ENCODE measurements at regions not wholly inside any gene's neighbourhood (a gene's known extent, or its start where the extent isn't known, plus 50 kb on each side); places are given as distances from the start of the nearest gene placed in this dataset.

GRCh38 chr4:154018659-154019058 lies 229.8 kb upstream of the SFRP2 start:
- Histone ChIP-seq H3K9me3 (no peaks in the 10 kb centered on the region), H3K27ac (replicated peaks in 1 of 4) (no peak overlapping the region), H3K36me3 (no peaks in the 10 kb centered on the region), H3K4me1 (peaks cover 0 to 20% (median 16%) of the 10 kb centered on the region in 4 donors), H3K4me3 (no peak overlapping the region), H3K27me3 (no peaks in the 10 kb centered on the region)
- peak in 1 of 3 experiments; percentile 6 for TF ChIP-seq CTCF (IDR thresholded peaks at IDR 0.05)
- TF ChIP-seq POLR2A (IDR thresholded peaks at IDR 0.05; ENCODE audit: low read depth), result no peak
- no peak for DNase-seq (ENCODE audit: extremely low spot score)
- 48% methylated on average over 4 of the region's 4 CpGs for WGBS
- intact Hi-C loops (cut with DNase I), result no loop called here

GRCh38 chr4:154015578-154015977 lies 226.7 kb upstream of the SFRP2 start:
- no peak overlapping the region for H3K4me3 ChIP-seq
- no peaks in the 10 kb centered on the region for H3K27me3 ChIP-seq
- no peaks in the 10 kb centered on the region for H3K36me3 ChIP-seq
- no peak for DNase-seq (ENCODE audit: extremely low spot score)
- WGBS, result 61% methylated on average over 3 of the region's 3 CpGs
- H3K27ac ChIP-seq (replicated peaks in 1 of 4), result peak overlapping the region in 3 of 4 donors; percentile 27 to 38 (median 35)
- H3K4me1 ChIP-seq, result peaks cover 0 to 23% (median 18%) of the 10 kb centered on the region in 4 donors
- no peaks in the 10 kb centered on the region for H3K9me3 ChIP-seq
- intact Hi-C loops (cut with DNase I), result no loop called here
- TF ChIP-seq POLR2A (IDR thresholded peaks at IDR 0.05; ENCODE audit: low read depth), result no peak

- no peak for DNase-seq (ENCODE audit: extremely low spot score)
- H3K36me3 ChIP-seq, result no peaks in the 10 kb centered on the region
- H3K27ac ChIP-seq (replicated peaks in 1 of 4), result peak overlapping the region; percentile 27 to 38 (median 32)
- H3K4me1 ChIP-seq, result peaks cover 0 to 32% (median 27%) of the 10 kb centered on the region in 4 donors
- intact Hi-C loops (cut with DNase I), result no loop called here
- H3K4me3 ChIP-seq, result no peak overlapping the region
- no peak for TF ChIP-seq CTCF (IDR thresholded peaks at IDR 0.05)
- no peak for TF ChIP-seq POLR2AphosphoS5 (IDR thresholded peaks at IDR 0.05)
- TF ChIP-seq POLR2A (IDR thresholded peaks at IDR 0.05; ENCODE audit: low read depth), result no peak
- no peak for TF ChIP-seq EP300 (IDR thresholded peaks at IDR 0.05)
- H3K9me3 ChIP-seq, result no peaks in the 10 kb centered on the region
- H3K27me3 ChIP-seq, result no peaks in the 10 kb centered on the region
- WGBS, result 26% methylated on average over 6 of the region's 7 CpGs
Observed at GRCh38 chr4:154014407-154015321, 225.8 kb upstream of the SFRP2 start.

- Histone ChIP-seq H3K4me1 (peaks cover 0 to 38% (median 32%) of the 10 kb centered on the region in 4 donors), H3K9me3 (no peaks in the 10 kb centered on the region), H3K36me3 (no peaks in the 10 kb centered on the region), H3K27me3 (no peaks in the 10 kb centered on the region), H3K27ac (replicated peaks in 1 of 4) (no peak overlapping the region), H3K4me3 (no peak overlapping the region)
- DNase-seq (ENCODE audit: extremely low spot score), result no peak
- intact Hi-C loops (cut with DNase I), result no loop called here
- TF ChIP-seq CTCF (IDR thresholded peaks at IDR 0.05), result no peak
- no peak for TF ChIP-seq POLR2AphosphoS5 (IDR thresholded peaks at IDR 0.05)
Observed at GRCh38 chr4:154013576-154013975, 224.7 kb upstream of the SFRP2 start.

GRCh38 chr4:154010371-154010770 lies 221.5 kb upstream of the SFRP2 start:
- H3K9me3 ChIP-seq, result no peaks in the 10 kb centered on the region
- no peaks in the 10 kb centered on the region for H3K27me3 ChIP-seq
- no peak overlapping the region for H3K4me3 ChIP-seq
- H3K36me3 ChIP-seq, result no peaks in the 10 kb centered on the region
- peaks cover 0 to 48% (median 36%) of the 10 kb centered on the region in 4 donors for H3K4me1 ChIP-seq
- 58% methylated on average over 7 of the region's 7 CpGs for WGBS
- intact Hi-C loops (cut with DNase I), result no loop called here
- TF ChIP-seq POLR2A (IDR thresholded peaks at IDR 0.05; ENCODE audit: low read depth) (no peak), POLR2AphosphoS5 (IDR thresholded peaks at IDR 0.05) (peak; percentile 30 to 47), CTCF (IDR thresholded peaks at IDR 0.05) (no peak), EP300 (IDR thresholded peaks at IDR 0.05) (no peak)
- no peak for DNase-seq (ENCODE audit: extremely low spot score)
- peak overlapping the region; percentile 71 to 79 (median 74) for H3K27ac ChIP-seq (replicated peaks in 1 of 4)
